HG03469 (cell line): ENCODE measurements at regions not wholly inside any gene's neighbourhood (a gene's known extent, or its start where the extent isn't known, plus 50 kb on each side); places are given as distances from the start of the nearest gene placed in this dataset.
"Not testable (repeated sequence)": the region's sequence is repeated elsewhere in the genome, so short reads cannot be mapped to it uniquely, and the experiment has no call there.

Source experiments
- ATAC-seq: cut with Tn5 transposase; IDR thresholded peaks from one replicate; pipeline ENCODE4 v1.9.1; 2021; ENCODE audit warnings: mild to moderate bottlenecking, moderate library complexity, moderate number of reproducible peaks; ENCODE audit not compliant: unreplicated experiment

- ATAC-seq = no peak
Observed at GRCh38 chr1:214715126-214715525, 112.1 kb downstream of the CENPF start.

- ATAC-seq = no peak
Observed at GRCh38 chr1:214717351-214717750, 114.4 kb downstream of the CENPF start.

- no peak for ATAC-seq
Observed at GRCh38 chr1:214718724-214719123, 115.7 kb downstream of the CENPF start.

DNA sequence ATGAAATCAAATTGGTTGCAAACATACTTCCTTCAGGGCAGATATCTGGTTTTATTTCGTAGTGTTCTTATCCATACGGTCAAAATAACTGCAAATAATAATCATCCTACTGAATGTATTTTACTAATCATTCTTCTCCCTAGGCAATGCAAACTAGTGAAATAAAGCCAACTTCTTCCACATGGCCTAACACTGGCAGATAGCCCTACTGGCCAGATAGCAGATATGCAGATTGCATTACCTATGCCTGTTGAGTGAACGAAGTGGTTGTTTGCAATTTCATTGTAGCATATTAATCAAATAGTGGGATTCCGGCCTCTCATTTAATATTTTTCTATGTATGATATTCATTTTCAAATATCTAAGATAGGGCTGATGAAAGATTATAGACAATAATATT is 116.2 kb downstream of the CENPF start:
- no peak for ATAC-seq

- no peak for ATAC-seq
Observed at GRCh38 chr1:214720561-214720960, 117.6 kb downstream of the CENPF start.

DNA sequence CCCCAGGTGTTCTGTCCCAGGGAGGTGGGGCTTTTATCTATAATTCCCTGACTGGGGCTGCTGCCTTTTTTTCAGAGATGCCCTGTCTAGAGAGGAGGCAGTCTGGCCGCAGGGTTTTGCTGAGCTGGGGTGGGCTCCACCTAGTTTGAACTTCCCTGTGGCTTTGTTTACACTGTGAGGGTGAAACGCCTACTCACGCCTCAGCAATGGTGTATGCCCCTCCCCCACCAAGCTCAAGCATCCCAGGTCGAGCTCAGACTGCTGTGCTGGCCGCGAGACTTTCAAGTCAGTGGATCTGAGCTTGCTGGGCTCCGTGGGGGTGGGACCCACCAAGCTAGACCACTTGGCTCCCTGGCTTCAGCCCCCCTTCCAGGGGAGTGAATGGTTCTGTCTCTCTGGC is 124.3 kb downstream of the CENPF start:
- no peak for ATAC-seq

DNA sequence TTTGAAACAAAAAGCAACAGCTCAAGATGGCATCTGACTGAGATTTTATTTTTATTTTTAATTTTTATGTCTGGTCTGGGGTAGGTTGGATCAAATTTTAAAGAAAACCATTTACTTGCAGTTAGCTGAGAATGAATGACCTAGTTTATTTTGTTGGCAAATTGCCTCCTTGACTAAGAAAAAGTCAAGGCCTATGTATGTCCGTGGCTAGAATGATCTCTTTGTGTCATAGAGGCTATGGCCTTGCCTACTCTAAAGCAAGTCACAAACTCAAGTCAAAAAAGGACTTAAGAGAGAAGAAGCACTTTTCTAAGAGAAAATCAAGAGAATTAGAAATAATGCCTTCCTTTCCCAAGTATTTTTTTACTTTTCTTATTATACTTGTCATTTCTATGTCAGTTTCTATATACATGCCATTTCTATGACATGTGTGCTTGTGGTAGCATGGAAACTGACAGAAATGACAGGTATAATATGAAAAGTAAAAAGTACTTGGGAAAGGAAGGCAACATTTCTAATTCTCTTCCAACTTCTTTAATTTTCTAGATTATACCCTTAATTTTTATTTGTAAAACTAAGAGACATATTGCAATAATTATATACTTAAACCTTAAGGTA is 136.7 kb downstream of the CENPF start:
- ATAC-seq = no peak

- no peak for ATAC-seq
Observed at GRCh38 chr1:214740471-214740870, 137.5 kb downstream of the CENPF start.

DNA sequence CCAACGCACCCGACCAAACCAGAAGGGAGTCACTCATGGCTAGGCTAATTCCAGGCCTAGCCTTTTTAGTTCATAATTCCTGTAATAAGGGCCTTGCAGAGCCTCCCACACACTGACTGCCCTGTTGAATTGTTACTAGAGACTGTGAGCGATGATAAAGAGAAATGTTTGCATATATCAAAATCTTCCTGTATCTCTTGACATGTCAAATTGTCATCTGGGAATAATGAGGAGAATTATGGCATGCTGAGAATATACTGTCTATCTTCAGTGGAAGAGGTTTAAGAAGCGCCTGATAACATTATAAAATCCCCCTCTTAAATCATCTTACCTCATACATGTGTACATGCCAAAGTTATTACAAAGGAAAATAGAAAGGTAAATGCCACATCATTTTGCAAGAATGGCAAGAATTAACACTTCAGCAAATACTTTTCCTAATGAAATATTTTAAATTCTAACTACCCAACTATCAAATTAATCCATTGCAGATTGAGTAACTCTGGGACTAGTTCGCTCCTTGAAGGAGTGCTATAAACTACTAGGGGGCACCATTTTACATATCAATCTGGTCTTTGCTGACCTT is 144.1 kb downstream of the CENPF start:
- no peak for ATAC-seq

- ATAC-seq = no peak
Observed at GRCh38 chr1:214753236-214753852, 150.3 kb downstream of the CENPF start.

DNA sequence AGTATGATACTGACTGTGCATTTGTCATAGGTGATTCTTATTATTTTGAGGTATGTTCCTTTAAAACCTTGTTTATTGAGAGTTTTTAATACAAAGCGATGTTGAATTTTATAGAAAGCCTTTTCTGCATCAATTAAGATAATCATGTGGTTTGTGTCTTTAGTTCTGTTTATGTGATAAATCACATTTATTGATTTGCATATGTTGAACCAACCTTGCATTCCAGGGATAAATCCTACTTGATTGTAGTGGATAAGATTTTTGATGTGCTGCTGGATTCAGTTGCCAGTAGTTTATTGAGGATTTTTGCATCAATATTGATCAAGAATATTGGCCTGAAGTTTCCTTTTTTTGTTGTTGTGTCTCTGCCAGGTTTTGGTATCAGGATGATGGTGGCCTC is 158.0 kb downstream of the CENPF start:
- ATAC-seq = no peak

GRCh38 chr1:214762902-214763301 is 159.9 kb downstream of the CENPF start:
- ATAC-seq = no peak

DNA sequence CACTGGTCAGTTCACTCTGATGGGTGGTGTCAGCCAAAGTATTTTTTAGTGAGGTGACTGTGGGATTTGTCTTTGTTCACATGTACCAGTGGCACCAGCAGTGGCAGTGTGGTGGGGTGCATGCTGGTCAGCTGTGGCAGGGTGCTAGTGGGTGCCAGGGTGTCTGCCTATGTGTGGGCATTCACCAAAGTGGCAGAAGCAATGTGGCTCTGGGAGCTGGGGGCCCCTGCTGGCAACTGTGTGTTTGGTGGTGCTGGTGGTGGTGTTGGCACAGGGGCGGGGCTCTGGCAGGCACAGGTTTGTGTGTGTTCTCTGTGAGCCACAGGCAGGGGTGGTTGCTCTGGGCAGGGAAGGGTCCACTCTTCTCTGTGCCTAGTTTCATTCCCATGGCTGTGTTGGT is 161.5 kb downstream of the CENPF start:
- no peak for ATAC-seq

DNA sequence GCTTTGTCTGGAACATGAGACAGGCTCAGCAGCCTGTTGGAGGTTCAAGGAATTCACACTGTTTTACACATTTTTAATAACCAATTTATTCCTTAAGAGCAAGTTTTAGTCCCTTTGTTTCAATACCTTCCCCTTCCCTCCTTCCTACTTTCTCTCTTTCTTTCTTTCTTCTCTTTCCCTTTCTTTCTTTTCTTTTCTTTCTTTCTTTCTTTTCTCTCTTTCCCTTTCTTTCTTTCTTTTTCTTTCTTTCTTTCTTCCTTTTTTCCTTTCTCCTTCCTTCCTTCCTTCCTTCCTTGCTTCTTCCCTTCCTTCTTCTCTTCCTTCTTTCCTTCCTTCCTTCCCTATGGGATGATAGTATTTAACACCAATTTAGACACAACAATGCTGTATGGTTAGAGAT is 164.2 kb downstream of the CENPF start:
- no peak for ATAC-seq

GRCh38 chr1:214769666-214770065 is 166.7 kb downstream of the CENPF start:
- not testable (repeated sequence) for ATAC-seq

GRCh38 chr1:214777364-214777763 is 174.4 kb downstream of the CENPF start:
- no peak for ATAC-seq

GRCh38 chr1:214791961-214792360 is 189.0 kb downstream of the CENPF start:
- ATAC-seq = no peak

- no peak for ATAC-seq
Observed at GRCh38 chr1:214792527-214793186, 189.7 kb downstream of the CENPF start.

GRCh38 chr1:214793708-214794107 is 190.7 kb downstream of the CENPF start:
- no peak for ATAC-seq

GRCh38 chr1:214801191-214801590 is 198.2 kb downstream of the CENPF start:
- no peak for ATAC-seq

GRCh38 chr1:214808845-214809460 is 206.0 kb downstream of the CENPF start:
- no peak for ATAC-seq

DNA sequence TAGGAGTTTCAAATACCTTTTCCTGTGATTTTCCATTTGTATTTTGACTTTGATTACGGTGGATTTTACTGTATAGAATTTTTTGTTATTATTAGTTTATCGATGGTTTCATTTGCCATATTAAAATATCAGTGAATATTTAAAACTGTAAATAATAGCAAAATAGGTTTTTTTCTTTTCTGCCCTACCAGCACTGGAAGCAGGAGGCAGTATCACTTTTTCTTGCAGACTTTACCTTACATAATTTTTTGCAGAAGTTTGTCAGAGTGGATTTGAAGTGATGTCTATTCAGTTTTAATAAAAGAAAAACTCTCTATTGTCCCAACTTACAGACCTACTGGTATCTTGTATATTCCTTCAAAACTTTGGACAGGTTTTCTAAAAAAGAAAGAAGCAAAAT is 213.6 kb downstream of the CENPF start:
- no peak for ATAC-seq
